SK-N-MC (cell line): ENCODE measurements at regions not wholly inside any gene's neighbourhood (a gene's known extent, or its start where the extent isn't known, plus 50 kb on each side); places are given as distances from the start of the nearest gene placed in this dataset.

Experiments used
- DNase-seq: peaks from one replicate; pipeline ENCODE4 v3.0.0-alpha.2; 2011; ENCODE audit warnings: low read depth, low spot score
- H3K27ac ChIP-seq: fragments of 200-600 bp; sonication (generic); 2 replicates; pipeline ENCODE4 v1.5.1; 2016; ENCODE audit warnings: mixed run types
- H3K36me3 ChIP-seq: fragments of 200-600 bp; sonication (generic); 2 replicates; pipeline ENCODE4 v1.6.1; 2017; ENCODE audit warnings: antibody characterized with exemption, low read length, mixed read lengths; ENCODE audit not compliant: insufficient read depth
- H3K4me3 ChIP-seq: fragments of 200-600 bp; sonication (generic); 2 replicates; pipeline ENCODE4 v1.5.1; 2016
- H3K9ac ChIP-seq: fragments of 200-600 bp; sonication (generic); 2 replicates; pipeline ENCODE4 v1.8.0; 2017; ENCODE audit warnings: mixed run types, mixed read lengths; ENCODE audit not compliant: insufficient read length
- H3K9me3 ChIP-seq: fragments of 200-600 bp; sonication (generic); 2 replicates; pipeline ENCODE4 v1.6.1; 2017; ENCODE audit warnings: low read depth, mild to moderate bottlenecking, antibody characterized with exemption, low read length, moderate library complexity, mixed read lengths
- EZH2 ChIP-seq: fragments of 200-600 bp; sonication (generic); IDR thresholded peaks from one replicate; pipeline ENCODE4 v1.6.1; 2017; ENCODE audit warnings: antibody characterized with exemption
- FOXP2 ChIP-seq: optimal IDR thresholded peaks from 2 replicates; pipeline ENCODE3; 2011; ENCODE audit warnings: mild to moderate bottlenecking, moderate library complexity; ENCODE audit not compliant: insufficient read depth; ENCODE audit errors: extremely low read length, control extremely low read depth
- POLR2AphosphoS5 ChIP-seq: IDR thresholded peaks from 2 replicates; pipeline ENCODE4 v1.6.1; 2012; ENCODE audit warnings: mild to moderate bottlenecking, low read depth, low read length, borderline replicate concordance

GRCh38 chr10:31625566-31625965, 303.1 kb downstream of the ARHGAP12 start:
- H3K4me3 ChIP-seq: no peak overlapping the region
- H3K9ac ChIP-seq: no peak overlapping the region
- no peaks in the 10 kb centered on the region for H3K36me3 ChIP-seq
- no peak for DNase-seq
- H3K27ac ChIP-seq: no peak overlapping the region
- no peaks in the 10 kb centered on the region for H3K9me3 ChIP-seq
- TF ChIP-seq EZH2: no peak
- TF ChIP-seq FOXP2: no peak
- TF ChIP-seq POLR2AphosphoS5: no peak

GRCh38 chr10:31624611-31625010, 304.0 kb downstream of the ARHGAP12 start:
- no peak for TF ChIP-seq POLR2AphosphoS5
- no peak for TF ChIP-seq EZH2
- no peak for TF ChIP-seq FOXP2
- H3K27ac ChIP-seq: 0 out of 2 replicates have a peak overlapping the region, but pooled peaks have one; percentile 96
- no peaks in the 10 kb centered on the region for H3K9me3 ChIP-seq
- no peak overlapping the region for H3K4me3 ChIP-seq
- no peak for DNase-seq
- H3K36me3 ChIP-seq: no peaks in the 10 kb centered on the region
- no peak overlapping the region for H3K9ac ChIP-seq

GRCh38 chr10:31623947-31624346, 304.7 kb downstream of the ARHGAP12 start:
- peak overlapping the region; percentile 58 for H3K4me3 ChIP-seq

GRCh38 chr10:31623466-31623865, 304.4 kb downstream of the ZEB1 start:
- H3K27ac ChIP-seq: peak overlapping the region; percentile 96
- H3K36me3 ChIP-seq: no peaks in the 10 kb centered on the region
- H3K4me3 ChIP-seq: peak overlapping the region; percentile 58
- no peaks in the 10 kb centered on the region for H3K9me3 ChIP-seq
- H3K9ac ChIP-seq: no peak overlapping the region
- TF ChIP-seq POLR2AphosphoS5 (no peak), EZH2 (no peak)
- peak; percentile 50 for DNase-seq

More at GRCh38 chr10:31623947-31624346, 304.7 kb downstream of the ARHGAP12 start:
- no peak for DNase-seq
- TF ChIP-seq EZH2: no peak
- no peak for TF ChIP-seq FOXP2
- TF ChIP-seq POLR2AphosphoS5: no peak
- Histone ChIP-seq H3K36me3 (no peaks in the 10 kb centered on the region), H3K9me3 (no peaks in the 10 kb centered on the region), H3K27ac (peak overlapping the region; percentile 96), H3K9ac (no peak overlapping the region)

- TF ChIP-seq EZH2 (no peak), POLR2AphosphoS5 (no peak), FOXP2 (no peak)
- peak overlapping the region; percentile 96 for H3K27ac ChIP-seq
- peak; percentile 60 for DNase-seq
Observed at GRCh38 chr10:31622978-31623377, 304.0 kb downstream of the ZEB1 start.

GRCh38 chr10:31621733-31622132, 302.7 kb downstream of the ZEB1 start:
- H3K36me3 ChIP-seq: no peaks in the 10 kb centered on the region
- no peak overlapping the region for H3K4me3 ChIP-seq
- no peak overlapping the region for H3K27ac ChIP-seq
- H3K9ac ChIP-seq: no peak overlapping the region
- H3K9me3 ChIP-seq: no peaks in the 10 kb centered on the region
- TF ChIP-seq EZH2: no peak
- TF ChIP-seq POLR2AphosphoS5: no peak
- no peak for TF ChIP-seq FOXP2
- no peak for DNase-seq

More at GRCh38 chr10:31622978-31623377, 304.0 kb downstream of the ZEB1 start:
- no peaks in the 10 kb centered on the region for H3K36me3 ChIP-seq
- H3K4me3 ChIP-seq: peak overlapping the region; percentile 58
- H3K9me3 ChIP-seq: no peaks in the 10 kb centered on the region
- H3K9ac ChIP-seq: no peak overlapping the region

- DNase-seq: no peak
- TF ChIP-seq FOXP2 (no peak), EZH2 (no peak), POLR2AphosphoS5 (no peak)
- Histone ChIP-seq H3K9ac (no peak overlapping the region), H3K9me3 (no peaks in the 10 kb centered on the region), H3K27ac (no peak overlapping the region), H3K4me3 (no peak overlapping the region), H3K36me3 (no peaks in the 10 kb centered on the region)
Observed at GRCh38 chr10:31620226-31621151, 301.5 kb downstream of the ZEB1 start.

- no peak for DNase-seq
- no peaks in the 10 kb centered on the region for H3K9me3 ChIP-seq
- no peak overlapping the region for H3K4me3 ChIP-seq
- TF ChIP-seq FOXP2: no peak
- no peak for TF ChIP-seq EZH2
- TF ChIP-seq POLR2AphosphoS5: no peak
- no peaks in the 10 kb centered on the region for H3K36me3 ChIP-seq
- no peak overlapping the region for H3K27ac ChIP-seq
- no peak overlapping the region for H3K9ac ChIP-seq
Observed at GRCh38 chr10:31619531-31620061, 300.6 kb downstream of the ZEB1 start.
